ENCODE measurements at regions not wholly inside any gene's neighbourhood (a gene's known extent, or its start where the extent isn't known, plus 50 kb on each side); places are given as distances from the start of the nearest gene placed in this dataset.

- no peak for DNase-seq (ENCODE audit: low spot score)
These were observed 482.4 kb upstream of the SGCD start for GRCh38 chr5:155844542-155844941.

GRCh38 chr5:155850370-155850769, 476.6 kb upstream of the SGCD start:
- no peak for DNase-seq (ENCODE audit: low spot score)

GRCh38 chr5:155866971-155867370, 460.0 kb upstream of the SGCD start:
- DNase-seq (ENCODE audit: low spot score): no peak

GRCh38 chr5:155867522-155868088, 459.4 kb upstream of the SGCD start:
- DNase-seq (ENCODE audit: low spot score): no peak

- no peak for DNase-seq (ENCODE audit: low spot score)
These were observed 456.3 kb upstream of the SGCD start for GRCh38 chr5:155870636-155871035.

- no peak for DNase-seq (ENCODE audit: low spot score)
These were observed 455.3 kb upstream of the SGCD start for GRCh38 chr5:155871623-155872022.

GRCh38 chr5:155872629-155873220, 454.2 kb upstream of the SGCD start:
- no peak for DNase-seq (ENCODE audit: low spot score)

- DNase-seq (ENCODE audit: low spot score): no peak
These were observed 447.9 kb upstream of the SGCD start for GRCh38 chr5:155878991-155879575.

- DNase-seq (ENCODE audit: low spot score): no peak
These were observed 442.9 kb upstream of the SGCD start for GRCh38 chr5:155884041-155884440.

- no peak for DNase-seq (ENCODE audit: low spot score)
These were observed 441.8 kb upstream of the SGCD start for GRCh38 chr5:155885199-155885598.

- DNase-seq (ENCODE audit: low spot score): no peak
These were observed 440.5 kb upstream of the SGCD start for GRCh38 chr5:155886311-155887031.

GRCh38 chr5:155895484-155895883, 431.5 kb upstream of the SGCD start:
- no peak for DNase-seq (ENCODE audit: low spot score)

- DNase-seq (ENCODE audit: low spot score): no peak
These were observed 429.2 kb upstream of the SGCD start for GRCh38 chr5:155897761-155898160.

- DNase-seq (ENCODE audit: low spot score): no peak
These were observed 428.7 kb upstream of the SGCD start for GRCh38 chr5:155898284-155898683.

GRCh38 chr5:155903791-155904190, 423.2 kb upstream of the SGCD start:
- DNase-seq (ENCODE audit: low spot score): no peak

- no peak for DNase-seq (ENCODE audit: low spot score)
These were observed 421.6 kb upstream of the SGCD start for GRCh38 chr5:155905364-155905763.

GRCh38 chr5:155906046-155906445, 420.9 kb upstream of the SGCD start:
- DNase-seq (ENCODE audit: low spot score): no peak

- no peak for DNase-seq (ENCODE audit: low spot score)
These were observed 418.4 kb upstream of the SGCD start for GRCh38 chr5:155908543-155908942.

GRCh38 chr5:155912291-155912690, 414.7 kb upstream of the SGCD start:
- DNase-seq (ENCODE audit: low spot score): no peak

GRCh38 chr5:155914766-155915165, 412.2 kb upstream of the SGCD start:
- DNase-seq (ENCODE audit: low spot score): no peak

GRCh38 chr5:155915601-155916000, 411.4 kb upstream of the SGCD start:
- DNase-seq (ENCODE audit: low spot score): no peak

- DNase-seq (ENCODE audit: low spot score): no peak
These were observed 407.8 kb upstream of the SGCD start for GRCh38 chr5:155919126-155919525.

GRCh38 chr5:155919725-155920124, 407.2 kb upstream of the SGCD start:
- DNase-seq (ENCODE audit: low spot score): no peak

Measured in iPS-NIHi11 (cell line).